Trophoblast cell (in vitro differentiated cells and primary cell): ENCODE measurements at regions not wholly inside any gene's neighbourhood (a gene's known extent, or its start where the extent isn't known, plus 50 kb on each side); places are given as distances from the start of the nearest gene placed in this dataset.

Experiments
- DNase-seq, 2 donors: peaks; one replicate each; pipeline ENCODE4 v3.0.0-alpha.2; 2016
- H2AFZ ChIP-seq: 2 replicates; pipeline ENCODE4 v1.6.1; 2013; ENCODE audit warnings: low read length, moderate library complexity, mild to moderate bottlenecking; ENCODE audit not compliant: insufficient read depth, poor library complexity
- H2AK5ac ChIP-seq: 2 replicates; pipeline ENCODE4 v1.6.1; 2013; ENCODE audit warnings: mild to moderate bottlenecking, low read length
- H2BK120ac ChIP-seq: 2 replicates; pipeline ENCODE4 v1.6.1; 2013; ENCODE audit warnings: low read length, mild to moderate bottlenecking, moderate library complexity; ENCODE audit not compliant: insufficient read depth, poor library complexity
- H2BK12ac ChIP-seq: 2 replicates; pipeline ENCODE4 v1.6.1; 2013; ENCODE audit warnings: mild to moderate bottlenecking, low read length, moderate library complexity
- H2BK5ac ChIP-seq: 2 replicates; pipeline ENCODE4 v1.6.1; 2013; ENCODE audit warnings: low read length, low read depth, moderate library complexity, mild to moderate bottlenecking; ENCODE audit not compliant: poor library complexity
- H3K14ac ChIP-seq: 2 replicates; pipeline ENCODE4 v1.6.1; 2013; ENCODE audit warnings: mild to moderate bottlenecking, low read length
- H3K18ac ChIP-seq: 2 replicates; pipeline ENCODE4 v1.6.1; 2013; ENCODE audit warnings: mild to moderate bottlenecking, low read length
- H3K23ac ChIP-seq: 2 replicates; pipeline ENCODE4 v1.6.1; 2013; ENCODE audit warnings: low read length
- H3K27ac ChIP-seq: 2 replicates; pipeline ENCODE4 v1.5.1; 2013; ENCODE audit warnings: low read depth, mild to moderate bottlenecking, inconsistent platforms, low read length, moderate library complexity
- H3K27me3 ChIP-seq: 2 replicates; pipeline ENCODE4 v1.6.1; 2013; ENCODE audit warnings: inconsistent platforms, mild to moderate bottlenecking, low read length, moderate library complexity; ENCODE audit not compliant: insufficient read depth
- H3K36me3 ChIP-seq, 2 experiments: 1 replicate in 1 of 2; 2 replicates in 1 of 2; pipeline ENCODE4 v1.6.1; 2013; ENCODE audit warnings: low read length in 2 of 2, mild to moderate bottlenecking in 2 of 2, moderate library complexity in 1 of 2; ENCODE audit not compliant: insufficient read depth in 2 of 2, control insufficient read depth in 1 of 2
- H3K4ac ChIP-seq: 2 replicates; pipeline ENCODE4 v1.6.1; 2013; ENCODE audit warnings: low read depth, mild to moderate bottlenecking, low read length, moderate library complexity
- H3K4me1 ChIP-seq, 2 experiments: 1 replicate in 1 of 2; 2 replicates in 1 of 2; pipeline ENCODE4 v1.6.1; 2013; ENCODE audit warnings: low read length in 2 of 2, mild to moderate bottlenecking in 2 of 2, moderate library complexity in 1 of 2; ENCODE audit not compliant: insufficient read depth in 2 of 2, control insufficient read depth in 1 of 2
- H3K4me2 ChIP-seq: 2 replicates; pipeline ENCODE4 v1.6.1; 2013; ENCODE audit warnings: inconsistent platforms, mild to moderate bottlenecking, low read length, moderate library complexity
- H3K4me3 ChIP-seq: 2 replicates; pipeline ENCODE4 v1.5.1; 2013; ENCODE audit warnings: mild to moderate bottlenecking, low read depth, low read length, inconsistent platforms
- H3K79me1 ChIP-seq: one replicate; pipeline ENCODE4 v1.6.1; 2013; ENCODE audit warnings: low read length
- H3K79me2 ChIP-seq: 2 replicates; pipeline ENCODE4 v1.6.1; 2013; ENCODE audit warnings: low read length, mild to moderate bottlenecking; ENCODE audit not compliant: control insufficient read depth, insufficient read depth, poor library complexity
- H3K9ac ChIP-seq: 2 replicates; pipeline ENCODE4 v1.6.1; 2013; ENCODE audit warnings: mild to moderate bottlenecking, low read length
- H3K9me3 ChIP-seq: 2 replicates; pipeline ENCODE4 v1.6.1; 2013; ENCODE audit warnings: low read depth, mild to moderate bottlenecking, control low read depth, inconsistent platforms, low read length; ENCODE audit not compliant: insufficient read depth
- H4K12ac ChIP-seq: 2 replicates; pipeline ENCODE4 v1.6.1; 2013; ENCODE audit warnings: low read depth, mild to moderate bottlenecking, low read length, moderate library complexity
- H4K8ac ChIP-seq: 2 replicates; pipeline ENCODE4 v1.6.1; 2013; ENCODE audit warnings: low read depth, mild to moderate bottlenecking, low read length, moderate library complexity
- H4K91ac ChIP-seq: one replicate; pipeline ENCODE4 v1.6.1; 2013; ENCODE audit warnings: low read depth, mild to moderate bottlenecking, low read length, moderate library complexity
- WGBS: extraction: QIAGEN DNeasy Blood & Tissue Kit; methylation state at CpG from one replicate; pipeline ENCODE4 v1.1.7; 2013; ENCODE audit warnings: missing lambda C conversion rate; ENCODE audit not compliant: insufficient read length, insufficient coverage; ENCODE audit errors: extremely low coverage; 5-methylcytosine and 5-hydroxymethylcytosine counted together

DNA sequence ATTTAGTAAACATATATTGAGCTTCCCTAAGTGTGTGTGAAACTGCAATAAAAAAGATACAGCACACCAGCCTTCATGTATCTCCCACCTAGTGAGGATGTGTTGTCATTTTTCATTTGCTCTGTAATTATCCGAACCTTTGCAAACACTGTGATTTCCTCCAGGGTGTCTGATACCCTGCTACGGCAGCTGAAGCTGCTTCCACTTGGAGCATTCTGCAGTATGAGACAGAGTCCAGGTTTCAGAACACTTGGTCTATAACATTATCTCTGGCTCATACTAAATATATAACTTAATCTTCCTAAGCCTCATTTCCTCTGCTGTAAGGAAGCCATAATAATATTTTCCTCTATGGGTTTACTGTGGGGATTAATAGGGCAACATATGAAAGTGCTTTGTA is 1338.1 kb upstream of the SLC10A2 start:
- Histone ChIP-seq H3K27ac (no peak overlapping the region), H4K12ac (no peak overlapping the region), H3K27me3 (no peaks in the 10 kb centered on the region), H3K36me3 (no peaks in the 10 kb centered on the region), H3K79me1 (no peaks in the 10 kb centered on the region), H3K4me2 (no peak overlapping the region), H3K4me1 (no peaks in the 10 kb centered on the region), H3K79me2 (no peaks in the 10 kb centered on the region), H4K91ac (no peak overlapping the region), H2BK120ac (no peak overlapping the region), H2BK12ac (no peak overlapping the region), H3K14ac (no peak overlapping the region), H2AFZ (no peak overlapping the region), H3K4me3 (no peak overlapping the region), H2AK5ac (no peak overlapping the region), H3K18ac (no peak overlapping the region), H4K8ac (no peak overlapping the region), H2BK5ac (no peak overlapping the region), H3K9ac (no peak overlapping the region), H3K4ac (no peak overlapping the region), H3K23ac (no peak overlapping the region), H3K9me3 (no peaks in the 10 kb centered on the region)
- DNase-seq: no peak
- WGBS: no CpG with 5 or more reads among the region's 2 CpGs

DNA sequence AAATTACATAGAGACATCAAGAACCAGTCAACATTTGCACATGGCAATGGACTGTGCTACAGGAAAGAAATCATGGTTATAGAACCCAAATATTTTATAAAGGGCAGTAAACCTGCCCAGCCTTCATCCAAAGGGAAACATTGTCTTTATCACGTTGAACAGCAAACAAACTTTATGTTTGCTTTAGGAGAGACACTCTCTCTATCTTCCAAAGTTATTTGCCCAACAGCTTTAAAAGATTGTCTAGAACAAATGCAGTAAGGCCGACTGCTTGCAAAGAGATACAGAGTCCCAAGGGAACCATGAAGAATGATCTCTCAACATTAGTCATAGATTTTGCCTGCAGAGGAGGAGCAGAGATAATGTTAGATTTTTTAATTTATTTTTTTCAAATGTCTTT is 1323.5 kb upstream of the SLC10A2 start:
- Histone ChIP-seq H3K79me1 (no peaks in the 10 kb centered on the region), H2BK12ac (no peak overlapping the region), H3K4ac (no peak overlapping the region), H3K36me3 (no peaks in the 10 kb centered on the region), H3K27ac (no peak overlapping the region), H2AFZ (no peak overlapping the region), H2AK5ac (no peak overlapping the region), H3K27me3 (no peaks in the 10 kb centered on the region), H3K79me2 (no peaks in the 10 kb centered on the region), H3K9me3 (peaks cover 2% of the 10 kb centered on the region), H3K23ac (no peak overlapping the region), H4K12ac (no peak overlapping the region), H3K4me1 (no peaks in the 10 kb centered on the region), H3K18ac (no peak overlapping the region), H4K91ac (no peak overlapping the region), H3K14ac (no peak overlapping the region), H3K4me2 (no peak overlapping the region), H3K4me3 (no peak overlapping the region), H2BK5ac (no peak overlapping the region), H3K9ac (no peak overlapping the region), H2BK120ac (no peak overlapping the region), H4K8ac (no peak overlapping the region)
- WGBS: no CpG with 5 or more reads among the region's 2 CpGs
- no peak for DNase-seq

DNA sequence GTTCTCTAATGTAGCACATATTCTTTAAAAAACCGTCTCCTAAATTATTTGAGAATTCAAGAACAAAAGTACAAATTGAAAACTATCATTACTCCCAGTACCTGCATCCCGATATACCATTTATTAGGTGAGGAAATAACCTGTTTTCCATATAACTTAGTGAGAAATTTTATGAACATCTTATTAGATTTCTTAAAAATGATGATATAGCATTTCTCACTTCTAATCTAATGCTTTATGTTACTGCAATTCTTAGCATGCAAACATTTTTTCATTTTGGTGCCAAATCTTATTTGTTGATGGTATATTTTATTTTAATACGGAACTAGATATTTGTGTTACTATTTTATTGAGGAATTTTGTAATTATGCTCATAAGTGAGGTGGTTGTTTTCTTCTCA is 1321.3 kb upstream of the SLC10A2 start:
- Histone ChIP-seq H4K91ac (no peak overlapping the region), H3K4me2 (no peak overlapping the region), H3K23ac (no peak overlapping the region), H3K18ac (no peak overlapping the region), H2AFZ (no peak overlapping the region), H2BK12ac (no peak overlapping the region), H3K14ac (no peak overlapping the region), H4K8ac (no peak overlapping the region), H4K12ac (no peak overlapping the region), H3K27me3 (no peaks in the 10 kb centered on the region), H3K36me3 (no peaks in the 10 kb centered on the region), H3K4ac (no peak overlapping the region), H3K27ac (no peak overlapping the region), H2BK5ac (no peak overlapping the region), H3K4me3 (no peak overlapping the region), H3K4me1 (no peaks in the 10 kb centered on the region), H3K9me3 (peaks cover 2% of the 10 kb centered on the region), H2BK120ac (no peak overlapping the region), H3K79me1 (no peaks in the 10 kb centered on the region), H3K79me2 (no peaks in the 10 kb centered on the region), H3K9ac (no peak overlapping the region), H2AK5ac (no peak overlapping the region)
- no CpG with 5 or more reads among the region's 3 CpGs for WGBS
- no peak for DNase-seq

DNA sequence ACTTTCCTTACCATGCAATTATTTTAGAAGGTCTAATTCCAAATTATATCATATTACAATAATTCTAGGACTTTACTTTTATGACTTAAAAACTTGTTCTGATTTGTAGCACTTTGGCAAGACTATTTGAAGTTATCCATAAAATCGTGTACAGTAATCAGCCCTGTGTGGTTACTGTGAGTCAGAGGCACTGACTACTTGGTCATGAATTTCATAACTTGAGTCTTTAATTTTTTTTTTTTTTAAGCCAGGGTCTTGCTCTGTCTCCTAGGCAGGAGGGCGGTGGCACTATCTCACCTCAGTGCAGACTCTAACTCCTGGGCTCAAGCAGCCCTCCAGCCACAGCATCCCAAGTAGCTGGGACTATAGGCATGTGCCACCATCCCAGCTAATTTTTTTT is 1319.2 kb upstream of the SLC10A2 start:
- no peak overlapping the region for H2AFZ ChIP-seq
- H4K91ac ChIP-seq: no peak overlapping the region
- H3K4ac ChIP-seq: no peak overlapping the region
- no peak overlapping the region for H3K4me2 ChIP-seq
- no peaks in the 10 kb centered on the region for H3K36me3 ChIP-seq
- no CpG with 5 or more reads among the region's 2 CpGs for WGBS
- H4K12ac ChIP-seq: no peak overlapping the region
- H4K8ac ChIP-seq: no peak overlapping the region
- H2AK5ac ChIP-seq: no peak overlapping the region
- peaks cover 2% of the 10 kb centered on the region for H3K9me3 ChIP-seq
- H3K4me3 ChIP-seq: no peak overlapping the region
- H3K9ac ChIP-seq: no peak overlapping the region
- no peak overlapping the region for H3K14ac ChIP-seq
- H2BK120ac ChIP-seq: no peak overlapping the region
- DNase-seq: no peak
- no peaks in the 10 kb centered on the region for H3K79me1 ChIP-seq
- no peaks in the 10 kb centered on the region for H3K4me1 ChIP-seq
- no peak overlapping the region for H3K27ac ChIP-seq
- H3K79me2 ChIP-seq: no peaks in the 10 kb centered on the region
- no peak overlapping the region for H3K23ac ChIP-seq
- no peak overlapping the region for H2BK12ac ChIP-seq
- no peak overlapping the region for H3K18ac ChIP-seq
- no peak overlapping the region for H2BK5ac ChIP-seq
- no peaks in the 10 kb centered on the region for H3K27me3 ChIP-seq
